GM12878 (cell line): ENCODE measurements at regions not wholly inside any gene's neighbourhood (a gene's known extent, or its start where the extent isn't known, plus 50 kb on each side); places are given as distances from the start of the nearest gene placed in this dataset.

ENCODE experiments used
- ATAC-seq: fragments of 200-7000 bp; cut with Tn5 transposase; 3 replicates; pipeline ENCODE4 v1.9.1; 2020; ENCODE audit warnings: mild to moderate bottlenecking, moderate library complexity
- BruUV-seq: library from RNA; stranded (reverse); fragments of 400-500 nt; replicated peaks from 2 replicates; lab custom pipeline; 2021; lab: Mats Ljungman, UMichigan
- CTCF ChIA-PET: fragments of 300-600 bp; sonication (Branson Sonifier 250); formaldehyde crosslinking; extraction: SDS; loops from one replicate; lab custom pipeline; 2021; ENCODE audit warnings: inconsistent platforms; lab: Yijun Ruan, JAX
- POLR2A ChIA-PET: fragments of 350-600 bp; formaldehyde crosslinking; extraction: SDS; loops from one replicate; lab custom pipeline; 2021; ENCODE audit warnings: inconsistent platforms; lab: Charles Lee
- RAD21 ChIA-PET: fragments of 300-600 bp; sonication (Branson Sonifier 250); formaldehyde crosslinking; loops from one replicate; lab custom pipeline; 2023; ENCODE audit warnings: antibody characterized with exemption; ENCODE audit not compliant: unreplicated experiment; lab: Charles Lee
- SMC1A ChIA-PET: fragments of 300-600 bp; sonication (Branson Sonifier 250); formaldehyde crosslinking; loops from one replicate; lab custom pipeline; 2023; ENCODE audit not compliant: unreplicated experiment, uncharacterized antibody; lab: Charles Lee
- DNase-seq: peaks from one replicate; pipeline ENCODE4 v3.0.0-alpha.2; 2011; ENCODE audit warnings: low read depth, low spot score
- FAIRE-seq: peaks from 3 replicates; lab custom pipeline; 2011; peaks lifted over from hg19 to GRCh38; lab: Jason Lieb, UNC
- H2AFZ ChIP-seq: 2 replicates; pipeline ENCODE4 v1.6.0; 2011; ENCODE audit warnings: low read depth, low read length, control low read depth; ENCODE audit not compliant: control insufficient read depth
- H3K27ac ChIP-seq: 2 replicates; pipeline ENCODE4 v1.5.1; 2011; ENCODE audit warnings: control low read depth; ENCODE audit not compliant: control insufficient read depth, insufficient read depth
- H3K27me3 ChIP-seq, 2 experiments: replicated peaks in 1 of 2; 2 replicates each; pipeline versions ENCODE4 v1.6.0 to v1.6.1; 2011; ENCODE audit warnings: low read length in 1 of 2; ENCODE audit not compliant: control insufficient read depth in 2 of 2, insufficient read depth in 2 of 2
- H3K36me3 ChIP-seq, 2 experiments: 2 replicates each; pipeline ENCODE4 v1.5.1; 2011; ENCODE audit warnings: low read length in 1 of 2; ENCODE audit not compliant: control insufficient read depth in 2 of 2, insufficient read depth in 2 of 2
- H3K4me1 ChIP-seq: 2 replicates; pipeline ENCODE4 v1.6.1; 2011; ENCODE audit warnings: mild to moderate bottlenecking, low read length, moderate library complexity, mixed read lengths; ENCODE audit not compliant: control insufficient read depth, insufficient read depth
- H3K4me2 ChIP-seq: 2 replicates; pipeline ENCODE4 v1.6.0; 2011; ENCODE audit warnings: control low read depth; ENCODE audit not compliant: control insufficient read depth, insufficient read depth
- H3K4me3 ChIP-seq: fragments of 200-600 bp; sonication (generic); 2 replicates; pipeline ENCODE4 v1.5.1; 2016
- H3K79me2 ChIP-seq: 2 replicates; pipeline ENCODE4 v1.6.0; 2011; ENCODE audit warnings: low read length; ENCODE audit not compliant: control insufficient read depth, insufficient read depth
- H3K9ac ChIP-seq: 2 replicates; pipeline ENCODE4 v1.8.0; 2011; ENCODE audit warnings: low read length, control low read depth, mixed read lengths; ENCODE audit not compliant: control insufficient read depth, insufficient read depth
- H3K9me3 ChIP-seq: replicated peaks from 3 replicates; pipeline ENCODE4 v1.5.1; 2011; ENCODE audit warnings: mild to moderate bottlenecking, low read length; ENCODE audit not compliant: control insufficient read depth, insufficient read depth
- H4K20me1 ChIP-seq: 2 replicates; pipeline ENCODE4 v1.6.0; 2011; ENCODE audit not compliant: control insufficient read depth, insufficient read depth
- ASH2L ChIP-seq: fragments of 300-600, 200-600 bp; sonication (generic); IDR thresholded peaks from 2 replicates; pipeline ENCODE4 v1.6.1; 2017; ENCODE audit warnings: low read depth, mild to moderate bottlenecking, borderline replicate concordance
- BACH1 ChIP-seq: fragments of 450-650 bp; IDR thresholded peaks from 2 replicates; pipeline ENCODE4 v1.6.1; 2017; ENCODE audit warnings: mild to moderate bottlenecking, borderline replicate concordance
- CBFB ChIP-seq: IDR thresholded peaks from 2 replicates; pipeline ENCODE4 v1.6.1; 2016; ENCODE audit warnings: antibody characterized with exemption, low read depth
- CHD2 ChIP-seq: IDR thresholded peaks from 2 replicates; pipeline ENCODE4 v1.6.1; 2011; ENCODE audit warnings: low read depth, low read length, improper control_type of control experiment, borderline replicate concordance
- CUX1 ChIP-seq: IDR thresholded peaks from 2 replicates; pipeline ENCODE4 v1.6.1; 2012; ENCODE audit warnings: improper control_type of control experiment, low read depth, low read length; ENCODE audit not compliant: insufficient replicate concordance
- FOXM1 ChIP-seq: IDR thresholded peaks from 2 replicates; pipeline ENCODE4 v1.6.1; 2012; ENCODE audit warnings: low read depth, mild to moderate bottlenecking, inconsistent platforms, low read length, moderate library complexity
- HDAC2 ChIP-seq: fragments of 200-600 bp; sonication (generic); IDR thresholded peaks from 2 replicates; pipeline ENCODE4 v1.6.1; 2017
- MTA3 ChIP-seq: IDR thresholded peaks from 2 replicates; pipeline ENCODE4 v1.6.1; 2012; ENCODE audit warnings: low read length, inconsistent platforms, borderline replicate concordance
- MYB ChIP-seq: fragments of 150-350 bp; IDR thresholded peaks from 2 replicates; pipeline ENCODE4 v1.6.1; 2014; ENCODE audit warnings: mild to moderate bottlenecking, low read depth, low read length, borderline replicate concordance
- RFX5 ChIP-seq: IDR thresholded peaks from 2 replicates; pipeline ENCODE4 v1.6.1; 2011; ENCODE audit warnings: low read depth, low read length, improper control_type of control experiment
- SMAD5 ChIP-seq: IDR thresholded peaks from 2 replicates; pipeline ENCODE4 v1.6.1; 2016; ENCODE audit warnings: antibody characterized with exemption, low read depth
- SP1 ChIP-seq: IDR thresholded peaks from one replicate; pipeline ENCODE4 v1.6.1; 2011; ENCODE audit warnings: low read depth, low read length
- SRF ChIP-seq, 2 experiments: IDR thresholded peaks; 2 replicates each; pipeline ENCODE4 v1.6.1; 2011; ENCODE audit warnings: low read depth in 2 of 2, low read length in 2 of 2, mild to moderate bottlenecking in 1 of 2, moderate library complexity in 1 of 2
- TAF1 ChIP-seq: IDR thresholded peaks from 2 replicates; pipeline ENCODE4 v1.6.1; 2011; ENCODE audit warnings: mild to moderate bottlenecking, low read depth, low read length, borderline replicate concordance
- WGBS: methylation state at CpG from one replicate; pipeline ENCODE4 v1.1.6; 2016; ENCODE audit warnings: low lambda C conversion rate; ENCODE audit not compliant: insufficient replicate concordance, insufficient coverage; ENCODE audit errors: missing lambda C conversion rate; 5-methylcytosine and 5-hydroxymethylcytosine counted together
- in situ Hi-C: fragments of 300-500 bp; cut with MboI; formaldehyde crosslinking; loops from 9 replicates; pipeline ENCODE4 v1.14.3; 2018; ENCODE audit warnings: mixed read lengths
- intact Hi-C: fragments of 100-400 bp; cut with micrococcal nuclease; formaldehyde crosslinking; loops from one replicate; pipeline ENCODE4 v1.14.2; 2022; ENCODE audit not compliant: unreplicated experiment

GRCh38 chr3:72615776-72616175, 232.5 kb downstream of the SHQ1 start:
- H3K4me1 ChIP-seq = peaks cover 5% of the 10 kb centered on the region; the same call in 1 of the 2 replicates
- no peak for FAIRE-seq
- no peaks in the 10 kb centered on the region for H4K20me1 ChIP-seq
- no peaks in the 10 kb centered on the region; the same call in 2 of the 3 replicates for H3K9me3 ChIP-seq
- no peak overlapping the region for H3K9ac ChIP-seq
- H3K4me3 ChIP-seq = no peak overlapping the region
- no peaks in the 10 kb centered on the region for H3K79me2 ChIP-seq
- 41% methylated on average over 6 of the region's 6 CpGs for WGBS
- no peak overlapping the region for H2AFZ ChIP-seq
- no peak for DNase-seq
- TF ChIP-seq SMAD5 = no peak
- no peak for TF ChIP-seq HDAC2
- TF ChIP-seq, all 136 proteins: peak for 0
- BruUV-seq = no TSS peak
- H3K36me3 ChIP-seq = no peaks in the 10 kb centered on the region
- intact Hi-C loops (no loop called here), in situ Hi-C loops (no loop called here)
- POLR2A ChIA-PET = no interaction called here
- ATAC-seq = no peak
- no peak overlapping the region for H3K4me2 ChIP-seq
- RAD21 ChIA-PET = no interaction called here
- no peak overlapping the region for H3K27ac ChIP-seq
- no peaks in the 10 kb centered on the region for H3K27me3 ChIP-seq
- CTCF ChIA-PET = interaction anchor here (0.6 to 1.3 kb wide), 2 partner anchors 284 to 740 kb away, joined by 3 read pairs; no protein-coding TSS in a partner anchor
- SMC1A ChIA-PET = interaction anchor here (1.3 kb wide), 2 partner anchors 10 to 15 kb away, joined by 3 read pairs; no protein-coding TSS in a partner anchor

GRCh38 chr3:72615182-72615581, 233.1 kb downstream of the SHQ1 start:
- ChIA-PET RAD21 (no interaction called here), POLR2A (no interaction called here), CTCF (interaction anchor here (0.6 to 1.4 kb wide), 3 partner anchors 27 to 739 kb away, joined by 3 read pairs; no protein-coding TSS in a partner anchor), SMC1A (interaction anchor here (0.7 to 1.3 kb wide), 4 partner anchors 9 to 199 kb away, joined by 3 to 4 read pairs (median 3); no protein-coding TSS in a partner anchor)
- Histone ChIP-seq H3K27ac (no peak overlapping the region), H4K20me1 (no peaks in the 10 kb centered on the region), H3K27me3 (no peaks in the 10 kb centered on the region), H3K9ac (no peak overlapping the region), H2AFZ (no peak overlapping the region), H3K79me2 (no peaks in the 10 kb centered on the region), H3K36me3 (no peaks in the 10 kb centered on the region), H3K4me1 (peaks cover 5% of the 10 kb centered on the region; the same call in 1 of the 2 replicates), H3K4me3 (no peak overlapping the region), H3K4me2 (no peak overlapping the region), H3K9me3 (no peaks in the 10 kb centered on the region; the same call in 2 of the 3 replicates)
- intact Hi-C loops (no loop called here), in situ Hi-C loops (no loop called here)
- DNase-seq = no peak
- WGBS = 54% methylated on average over 3 of the region's 3 CpGs
- BruUV-seq = no TSS peak
- ATAC-seq = no peak
- no peak for FAIRE-seq
- no peak for TF ChIP-seq FOXM1
- TF ChIP-seq MYB = no peak
- no peak for TF ChIP-seq RFX5
- TF ChIP-seq ASH2L = no peak
- no peak for TF ChIP-seq CUX1
- no peak for TF ChIP-seq CBFB
- TF ChIP-seq SRF (IDR thresholded peaks at IDR 0.05; ENCODE audit: low read depth in 2 of 2, low read length in 2 of 2) = no peak
- TF ChIP-seq MTA3 = no peak
- TF ChIP-seq SP1 = no peak
- no peak for TF ChIP-seq CHD2
- no peak for TF ChIP-seq TAF1
- no peak for TF ChIP-seq BACH1
